Astrocyte (in vitro differentiated cells and primary cell): ENCODE measurements at regions not wholly inside any gene's neighbourhood (a gene's known extent, or its start where the extent isn't known, plus 50 kb on each side); places are given as distances from the start of the nearest gene placed in this dataset.

Source experiments
- DNase-seq: peaks from one replicate; pipeline ENCODE4 v3.0.0-alpha.2; 2010; ENCODE audit warnings: low read depth
- FAIRE-seq: peaks from 2 replicates; lab custom pipeline; 2011; peaks lifted over from hg19 to GRCh38; lab: Jason Lieb, UNC
- H2AFZ ChIP-seq: 2 replicates; pipeline ENCODE4 v1.6.0; 2012; ENCODE audit warnings: low read depth, low read length, inconsistent platforms
- H3K27ac ChIP-seq: 2 replicates; pipeline ENCODE4 v1.5.1; 2011; ENCODE audit warnings: low read depth, low read length, inconsistent platforms
- H3K27me3 ChIP-seq: 2 replicates; pipeline ENCODE4 v1.6.0; 2011; ENCODE audit warnings: low read length, inconsistent platforms; ENCODE audit not compliant: insufficient read depth
- H3K36me3 ChIP-seq: 2 replicates; pipeline ENCODE4 v1.5.1; 2011; ENCODE audit warnings: low read length, inconsistent platforms; ENCODE audit not compliant: insufficient read depth
- H3K4me1 ChIP-seq: 2 replicates; pipeline ENCODE4 v1.5.1; 2011; ENCODE audit warnings: low read length, inconsistent platforms; ENCODE audit not compliant: insufficient read depth
- H3K4me2 ChIP-seq: 2 replicates; pipeline ENCODE4 v1.6.0; 2012; ENCODE audit warnings: low read length, inconsistent platforms
- H3K4me3 ChIP-seq: 2 replicates; pipeline ENCODE4 v1.5.1; 2011; ENCODE audit warnings: low read depth, mild to moderate bottlenecking, low read length, inconsistent platforms; ENCODE audit not compliant: insufficient read depth
- H3K79me2 ChIP-seq: 2 replicates; pipeline ENCODE4 v1.6.0; 2012; ENCODE audit warnings: mild to moderate bottlenecking, low read length, inconsistent platforms; ENCODE audit not compliant: insufficient read depth
- H3K9ac ChIP-seq: 2 replicates; pipeline ENCODE4 v1.6.0; 2012; ENCODE audit warnings: mild to moderate bottlenecking, low read length, inconsistent platforms
- H3K9me3 ChIP-seq: 2 replicates; pipeline ENCODE4 v1.5.1; 2012; ENCODE audit warnings: low read depth, mild to moderate bottlenecking, low read length, inconsistent platforms; ENCODE audit not compliant: insufficient read depth
- H4K20me1 ChIP-seq: 2 replicates; pipeline ENCODE4 v1.6.0; 2012; ENCODE audit warnings: low read length, inconsistent platforms; ENCODE audit not compliant: insufficient read depth
- H3K27ac Mint-ChIP-seq: one replicate; pipeline ENCODE4 v1.8.0; 2021; ENCODE audit warnings: mild to moderate bottlenecking, mixed read lengths; ENCODE audit not compliant: unreplicated experiment
- H3K27me3 Mint-ChIP-seq: one replicate; pipeline ENCODE4 v1.8.0; 2021; ENCODE audit warnings: low read depth, mixed read lengths; ENCODE audit not compliant: unreplicated experiment
- H3K36me3 Mint-ChIP-seq: one replicate; pipeline ENCODE4 v1.8.0; 2021; ENCODE audit warnings: low read depth, mixed read lengths; ENCODE audit not compliant: unreplicated experiment
- H3K4me1 Mint-ChIP-seq: one replicate; pipeline ENCODE4 v1.8.0; 2021; ENCODE audit warnings: low read depth, mixed read lengths; ENCODE audit not compliant: unreplicated experiment
- H3K4me3 Mint-ChIP-seq: one replicate; pipeline ENCODE4 v1.8.0; 2021; ENCODE audit warnings: mild to moderate bottlenecking, moderate library complexity, mixed read lengths; ENCODE audit not compliant: unreplicated experiment
- H3K9me3 Mint-ChIP-seq: one replicate; pipeline ENCODE4 v1.8.0; 2021; ENCODE audit warnings: mild to moderate bottlenecking, mixed read lengths; ENCODE audit not compliant: unreplicated experiment
- EZH2 ChIP-seq: IDR thresholded peaks from 2 replicates; pipeline ENCODE4 v1.6.1; 2012; ENCODE audit warnings: mild to moderate bottlenecking, low read length, inconsistent platforms; ENCODE audit not compliant: insufficient read depth
- TF ChIP-seq, protein P1 (sequence below): IDR thresholded peaks from 2 replicates; pipeline ENCODE4 v1.5.1; 2011; ENCODE audit warnings: low read depth, mild to moderate bottlenecking, inconsistent platforms, low read length, moderate library complexity; ENCODE audit not compliant: insufficient read depth

GRCh38 chr13:48875047-48875446 lies 100.7 kb upstream of the FNDC3A start:
- no peak overlapping the region for H3K4me2 ChIP-seq
- H3K9me3 ChIP-seq = no peaks in the 10 kb centered on the region
- FAIRE-seq (no peak), DNase-seq (no peak)
- H3K4me3 ChIP-seq = no peak overlapping the region
- H3K4me1 Mint-ChIP-seq = peaks cover 23% of the 10 kb centered on the region
- no peak overlapping the region for H3K4me3 Mint-ChIP-seq
- H3K27me3 ChIP-seq = peaks cover 9% of the 10 kb centered on the region
- TF ChIP-seq, protein P1, sequence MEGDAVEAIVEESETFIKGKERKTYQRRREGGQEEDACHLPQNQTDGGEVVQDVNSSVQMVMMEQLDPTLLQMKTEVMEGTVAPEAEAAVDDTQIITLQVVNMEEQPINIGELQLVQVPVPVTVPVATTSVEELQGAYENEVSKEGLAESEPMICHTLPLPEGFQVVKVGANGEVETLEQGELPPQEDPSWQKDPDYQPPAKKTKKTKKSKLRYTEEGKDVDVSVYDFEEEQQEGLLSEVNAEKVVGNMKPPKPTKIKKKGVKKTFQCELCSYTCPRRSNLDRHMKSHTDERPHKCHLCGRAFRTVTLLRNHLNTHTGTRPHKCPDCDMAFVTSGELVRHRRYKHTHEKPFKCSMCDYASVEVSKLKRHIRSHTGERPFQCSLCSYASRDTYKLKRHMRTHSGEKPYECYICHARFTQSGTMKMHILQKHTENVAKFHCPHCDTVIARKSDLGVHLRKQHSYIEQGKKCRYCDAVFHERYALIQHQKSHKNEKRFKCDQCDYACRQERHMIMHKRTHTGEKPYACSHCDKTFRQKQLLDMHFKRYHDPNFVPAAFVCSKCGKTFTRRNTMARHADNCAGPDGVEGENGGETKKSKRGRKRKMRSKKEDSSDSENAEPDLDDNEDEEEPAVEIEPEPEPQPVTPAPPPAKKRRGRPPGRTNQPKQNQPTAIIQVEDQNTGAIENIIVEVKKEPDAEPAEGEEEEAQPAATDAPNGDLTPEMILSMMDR = no peak
- no peak for TF ChIP-seq EZH2
- H3K79me2 ChIP-seq = no peaks in the 10 kb centered on the region
- peaks cover 16% of the 10 kb centered on the region for H3K27me3 Mint-ChIP-seq
- H3K36me3 ChIP-seq = no peaks in the 10 kb centered on the region
- H2AFZ ChIP-seq = no peak overlapping the region
- H3K36me3 Mint-ChIP-seq = no peaks in the 10 kb centered on the region
- no peaks in the 10 kb centered on the region for H3K9me3 Mint-ChIP-seq
- no peaks in the 10 kb centered on the region for H4K20me1 ChIP-seq
- H3K27ac ChIP-seq = no peak overlapping the region
- no peak overlapping the region for H3K9ac ChIP-seq
- H3K4me1 ChIP-seq = no peaks in the 10 kb centered on the region
- no peak overlapping the region for H3K27ac Mint-ChIP-seq

GRCh38 chr13:48876289-48876688 lies 99.4 kb upstream of the FNDC3A start:
- Histone ChIP-seq H4K20me1 (no peaks in the 10 kb centered on the region), H3K9me3 (no peaks in the 10 kb centered on the region), H3K4me1 (no peaks in the 10 kb centered on the region), H3K36me3 (no peaks in the 10 kb centered on the region), H3K9ac (no peak overlapping the region), H3K4me2 (no peak overlapping the region), H2AFZ (no peak overlapping the region), H3K27ac (no peak overlapping the region), H3K27me3 (peaks cover 9% of the 10 kb centered on the region), H3K79me2 (no peaks in the 10 kb centered on the region), H3K4me3 (no peak overlapping the region)
- H3K27me3 Mint-ChIP-seq = peaks cover 16% of the 10 kb centered on the region
- no peak overlapping the region for H3K4me3 Mint-ChIP-seq
- no peaks in the 10 kb centered on the region for H3K36me3 Mint-ChIP-seq
- H3K9me3 Mint-ChIP-seq = no peaks in the 10 kb centered on the region
- H3K4me1 Mint-ChIP-seq = peaks cover 23% of the 10 kb centered on the region
- no peak for TF ChIP-seq EZH2
- TF ChIP-seq, protein P1 = no peak
- no peak overlapping the region for H3K27ac Mint-ChIP-seq
- FAIRE-seq (no peak), DNase-seq (no peak)

GRCh38 chr13:48879432-48879831 lies 96.3 kb upstream of the FNDC3A start:
- DNase-seq (no peak), FAIRE-seq (no peak)
- H3K27ac Mint-ChIP-seq = peak overlapping the region; percentile 34
- H3K27ac ChIP-seq = no peak overlapping the region
- H3K9me3 Mint-ChIP-seq = no peaks in the 10 kb centered on the region
- H3K36me3 Mint-ChIP-seq = no peaks in the 10 kb centered on the region
- H4K20me1 ChIP-seq = no peaks in the 10 kb centered on the region
- no peak overlapping the region for H3K4me3 Mint-ChIP-seq
- peaks cover 9% of the 10 kb centered on the region for H3K27me3 ChIP-seq
- H3K36me3 ChIP-seq = no peaks in the 10 kb centered on the region
- no peak overlapping the region for H2AFZ ChIP-seq
- H3K4me1 ChIP-seq = no peaks in the 10 kb centered on the region
- H3K9me3 ChIP-seq = no peaks in the 10 kb centered on the region
- no peak overlapping the region for H3K9ac ChIP-seq
- H3K4me3 ChIP-seq = no peak overlapping the region
- no peaks in the 10 kb centered on the region for H3K79me2 ChIP-seq
- peaks cover 16% of the 10 kb centered on the region for H3K27me3 Mint-ChIP-seq
- no peak overlapping the region for H3K4me2 ChIP-seq
- H3K4me1 Mint-ChIP-seq = peaks cover 15% of the 10 kb centered on the region
- no peak for TF ChIP-seq EZH2
- TF ChIP-seq, protein P1 = no peak
